Effector memory CD4-positive, alpha-beta T cell (primary cell): ENCODE measurements at regions not wholly inside any gene's neighbourhood (a gene's known extent, or its start where the extent isn't known, plus 50 kb on each side); places are given as distances from the start of the nearest gene placed in this dataset.

ENCODE experiments used
- DNase-seq, 3 donors: peaks; one replicate each; pipeline ENCODE4 v3.0.0-alpha.2; 2020
- H3K27ac ChIP-seq: 2 replicates; pipeline ENCODE4 v1.7.0; 2013; ENCODE audit warnings: mild to moderate bottlenecking, low read length, moderate library complexity; ENCODE audit not compliant: insufficient read depth, poor library complexity, severe bottlenecking
- H3K27me3 ChIP-seq: replicated peaks from 2 replicates; pipeline ENCODE4 v1.7.0; 2013; ENCODE audit warnings: mild to moderate bottlenecking, low read length; ENCODE audit not compliant: insufficient read depth, control insufficient read depth, poor library complexity, severe bottlenecking
- H3K36me3 ChIP-seq: 2 replicates; pipeline ENCODE4 v1.7.0; 2013; ENCODE audit warnings: mild to moderate bottlenecking, low read length, moderate library complexity; ENCODE audit not compliant: control insufficient read depth, insufficient read depth
- H3K4me1 ChIP-seq: 2 replicates; pipeline ENCODE4 v1.7.0; 2013; ENCODE audit warnings: low read length, mild to moderate bottlenecking; ENCODE audit not compliant: control insufficient read depth, insufficient read depth, poor library complexity, severe bottlenecking
- H3K4me3 ChIP-seq: 2 replicates; pipeline ENCODE4 v1.7.0; 2013; ENCODE audit warnings: low read length, low read depth, mild to moderate bottlenecking; ENCODE audit not compliant: insufficient read depth, poor library complexity, severe bottlenecking
- H3K9me3 ChIP-seq: 2 replicates; pipeline ENCODE4 v1.7.0; 2013; ENCODE audit warnings: mild to moderate bottlenecking, low read length, moderate library complexity; ENCODE audit not compliant: control insufficient read depth

GRCh38 chr5:128895122-128895521, 70.2 kb upstream of the SLC27A6 start:
- Histone ChIP-seq H3K36me3 (no peaks in the 10 kb centered on the region), H3K4me3 (no peak overlapping the region), H3K4me1 (no peaks in the 10 kb centered on the region), H3K27ac (no peak overlapping the region), H3K9me3 (no peaks in the 10 kb centered on the region), H3K27me3 (no peaks in the 10 kb centered on the region)
- no peak for DNase-seq

GRCh38 chr5:128896675-128897074, 68.6 kb upstream of the SLC27A6 start:
- H3K27me3 ChIP-seq, result no peaks in the 10 kb centered on the region
- H3K27ac ChIP-seq, result no peak overlapping the region
- DNase-seq, result no peak
- no peaks in the 10 kb centered on the region for H3K9me3 ChIP-seq
- no peaks in the 10 kb centered on the region for H3K4me1 ChIP-seq
- H3K4me3 ChIP-seq, result no peak overlapping the region
- H3K36me3 ChIP-seq, result no peaks in the 10 kb centered on the region

GRCh38 chr5:128903550-128903949, 61.7 kb upstream of the SLC27A6 start:
- no peaks in the 10 kb centered on the region for H3K36me3 ChIP-seq
- H3K27me3 ChIP-seq, result no peaks in the 10 kb centered on the region
- no peak overlapping the region for H3K4me3 ChIP-seq
- no peak overlapping the region for H3K27ac ChIP-seq
- DNase-seq, result no peak
- H3K9me3 ChIP-seq, result no peaks in the 10 kb centered on the region
- no peaks in the 10 kb centered on the region for H3K4me1 ChIP-seq

- Histone ChIP-seq H3K4me1 (no peaks in the 10 kb centered on the region), H3K27me3 (no peaks in the 10 kb centered on the region), H3K36me3 (no peaks in the 10 kb centered on the region), H3K4me3 (no peak overlapping the region), H3K27ac (no peak overlapping the region), H3K9me3 (no peaks in the 10 kb centered on the region)
- DNase-seq, result no peak
Observed at GRCh38 chr5:128904805-128905567, 60.3 kb upstream of the SLC27A6 start.

GRCh38 chr5:128905568-128906110, 59.6 kb upstream of the SLC27A6 start:
- Histone ChIP-seq H3K36me3 (no peaks in the 10 kb centered on the region), H3K27ac (no peak overlapping the region), H3K27me3 (no peaks in the 10 kb centered on the region), H3K4me3 (no peak overlapping the region), H3K4me1 (no peaks in the 10 kb centered on the region), H3K9me3 (no peaks in the 10 kb centered on the region)
- peak in 1 of 3 donors; percentile 17 for DNase-seq

GRCh38 chr5:128913551-128913950, 51.7 kb upstream of the SLC27A6 start:
- DNase-seq, result no peak
- no peak overlapping the region for H3K27ac ChIP-seq
- H3K4me1 ChIP-seq, result no peaks in the 10 kb centered on the region
- no peak overlapping the region for H3K4me3 ChIP-seq
- H3K27me3 ChIP-seq, result no peaks in the 10 kb centered on the region
- no peaks in the 10 kb centered on the region for H3K36me3 ChIP-seq
- no peaks in the 10 kb centered on the region for H3K9me3 ChIP-seq
